ENCODE measurements at regions not wholly inside any gene's neighbourhood (a gene's known extent, or its start where the extent isn't known, plus 50 kb on each side); places are given as distances from the start of the nearest gene placed in this dataset.

- DNase-seq (ENCODE audit: low spot score in 2 of 2), result no peak
- ATAC-seq, result no peak
- peaks cover 6% of the 10 kb centered on the region for H3K9me3 Mint-ChIP-seq
- H3K4me3 Mint-ChIP-seq, result no peak overlapping the region
- H3K36me3 Mint-ChIP-seq, result no peaks in the 10 kb centered on the region
- no peaks in the 10 kb centered on the region for H3K4me1 Mint-ChIP-seq
- H3K27ac Mint-ChIP-seq, result no peak overlapping the region
These were observed 55.3 kb upstream of the NOL4 start for GRCh38 chr18:34280000-34280399.

GRCh38 chr18:34280653-34281052 is 55.9 kb upstream of the NOL4 start:
- Mint-ChIP-seq H3K9me3 (peaks cover 6% of the 10 kb centered on the region), H3K4me3 (no peak overlapping the region), H3K36me3 (no peaks in the 10 kb centered on the region), H3K4me1 (no peaks in the 10 kb centered on the region), H3K27ac (no peak overlapping the region)
- DNase-seq (ENCODE audit: low spot score in 2 of 2), result no peak
- ATAC-seq, result no peak

GRCh38 chr18:34281290-34281689 is 56.6 kb upstream of the NOL4 start:
- Mint-ChIP-seq H3K4me1 (no peaks in the 10 kb centered on the region), H3K9me3 (peaks cover 7% of the 10 kb centered on the region), H3K4me3 (no peak overlapping the region), H3K36me3 (no peaks in the 10 kb centered on the region), H3K27ac (no peak overlapping the region)
- ATAC-seq (no peak), DNase-seq (ENCODE audit: low spot score in 2 of 2) (no peak)

GRCh38 chr18:34281722-34282121 is 57.0 kb upstream of the NOL4 start:
- DNase-seq (ENCODE audit: low spot score in 2 of 2), result no peak
- no peak for ATAC-seq
- no peak overlapping the region for H3K27ac Mint-ChIP-seq
- no peaks in the 10 kb centered on the region for H3K36me3 Mint-ChIP-seq
- H3K4me3 Mint-ChIP-seq, result no peak overlapping the region
- H3K4me1 Mint-ChIP-seq, result no peaks in the 10 kb centered on the region
- H3K9me3 Mint-ChIP-seq, result peaks cover 11% of the 10 kb centered on the region

- DNase-seq (ENCODE audit: low spot score in 2 of 2), result no peak
- Mint-ChIP-seq H3K36me3 (no peaks in the 10 kb centered on the region), H3K4me3 (no peak overlapping the region), H3K4me1 (no peaks in the 10 kb centered on the region), H3K9me3 (peaks cover 20% of the 10 kb centered on the region), H3K27ac (no peak overlapping the region)
- no peak for ATAC-seq
These were observed 58.8 kb upstream of the NOL4 start for GRCh38 chr18:34283506-34283905.

GRCh38 chr18:34287825-34288224 is 63.1 kb upstream of the NOL4 start:
- Mint-ChIP-seq H3K27ac (no peak overlapping the region), H3K9me3 (peaks cover 27% of the 10 kb centered on the region)

DNA sequence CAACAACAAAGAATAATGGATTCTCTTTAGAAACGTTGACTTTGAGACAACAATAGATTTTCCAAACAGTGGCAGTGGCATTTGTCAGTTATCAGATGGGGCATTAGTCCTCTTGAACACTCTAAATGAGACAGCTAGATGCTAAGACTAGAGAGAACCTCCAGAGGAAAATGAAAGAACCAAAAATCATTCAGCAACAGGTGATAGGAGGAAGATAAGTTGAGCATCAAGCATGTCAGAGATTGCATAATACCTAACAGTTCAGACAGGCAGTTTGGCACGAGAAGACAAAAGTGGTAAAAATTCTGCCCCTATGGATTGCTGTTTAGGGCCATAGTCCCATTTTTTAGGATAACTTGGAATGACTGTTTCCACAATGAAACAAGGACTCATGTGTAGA is 67.9 kb upstream of the NOL4 start:
- Mint-ChIP-seq H3K4me3 (no peak overlapping the region), H3K27ac (no peak overlapping the region), H3K4me1 (no peaks in the 10 kb centered on the region), H3K36me3 (no peaks in the 10 kb centered on the region), H3K9me3 (peaks cover 25% of the 10 kb centered on the region)
- DNase-seq (ENCODE audit: low spot score in 2 of 2) (no peak), ATAC-seq (no peak)

More at GRCh38 chr18:34287825-34288224, 63.1 kb upstream of the NOL4 start:
- H3K4me1 Mint-ChIP-seq, result no peaks in the 10 kb centered on the region
- H3K36me3 Mint-ChIP-seq, result no peaks in the 10 kb centered on the region
- ATAC-seq (no peak), DNase-seq (ENCODE audit: low spot score in 2 of 2) (no peak)
- H3K4me3 Mint-ChIP-seq, result no peak overlapping the region

GRCh38 chr18:34297287-34297686 is 72.6 kb upstream of the NOL4 start:
- DNase-seq (ENCODE audit: low spot score in 2 of 2) (no peak), ATAC-seq (no peak)
- H3K9me3 Mint-ChIP-seq, result peaks cover 8% of the 10 kb centered on the region
- no peaks in the 10 kb centered on the region for H3K36me3 Mint-ChIP-seq
- H3K27ac Mint-ChIP-seq, result no peak overlapping the region
- no peaks in the 10 kb centered on the region for H3K4me1 Mint-ChIP-seq
- no peak overlapping the region for H3K4me3 Mint-ChIP-seq

DNA sequence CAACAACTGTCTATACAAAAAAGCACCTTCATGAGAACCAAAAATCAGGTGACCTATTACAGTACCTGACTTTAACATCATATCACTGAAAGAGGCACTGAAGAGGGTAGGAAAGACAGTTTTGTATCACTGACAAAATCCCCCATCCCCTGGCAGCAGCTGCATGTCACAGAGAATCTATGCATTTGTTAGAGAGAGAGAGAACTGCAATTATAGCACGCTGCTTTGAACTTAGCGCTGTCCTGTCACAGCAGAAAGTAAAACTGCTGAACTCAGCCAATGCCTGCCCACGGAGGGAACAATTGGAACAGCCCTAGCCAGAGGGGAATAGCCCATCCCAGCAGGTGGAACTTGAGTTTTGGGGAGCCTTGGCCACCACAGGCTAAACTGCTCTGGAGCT is 75.1 kb upstream of the NOL4 start:
- no peaks in the 10 kb centered on the region for H3K36me3 Mint-ChIP-seq
- H3K27ac Mint-ChIP-seq, result no peak overlapping the region
- DNase-seq (ENCODE audit: low spot score in 2 of 2) (no peak), ATAC-seq (no peak)
- peaks cover 21% of the 10 kb centered on the region for H3K9me3 Mint-ChIP-seq
- no peaks in the 10 kb centered on the region for H3K4me1 Mint-ChIP-seq
- H3K4me3 Mint-ChIP-seq, result no peak overlapping the region

GRCh38 chr18:34311468-34311867 is 86.8 kb upstream of the NOL4 start:
- DNase-seq (ENCODE audit: low spot score in 2 of 2), result no peak
- Mint-ChIP-seq H3K4me1 (no peaks in the 10 kb centered on the region), H3K4me3 (no peak overlapping the region)

DNA sequence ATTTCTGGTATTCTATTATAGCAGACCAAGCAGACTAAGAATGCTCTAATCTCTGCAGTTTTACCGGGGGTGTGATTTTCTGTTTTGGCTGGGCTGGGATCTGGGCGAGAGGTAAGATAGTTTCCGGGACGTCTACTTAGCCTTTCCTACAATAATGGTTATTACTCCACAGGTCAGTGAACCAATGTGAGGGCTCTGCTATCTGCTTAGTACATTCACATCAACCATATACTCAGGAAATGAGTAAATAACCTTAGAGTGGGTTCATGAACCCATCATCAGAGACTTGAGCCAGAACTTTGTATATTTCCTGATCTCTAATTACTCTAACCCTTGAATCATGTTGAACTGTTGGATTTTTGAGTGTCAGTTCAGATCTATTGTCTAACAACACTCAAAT is 90.1 kb upstream of the NOL4 start:
- no peak overlapping the region for H3K4me3 Mint-ChIP-seq
- no peak for ATAC-seq
- peaks cover 9% of the 10 kb centered on the region for H3K9me3 Mint-ChIP-seq
- no peaks in the 10 kb centered on the region for H3K4me1 Mint-ChIP-seq
- H3K27ac Mint-ChIP-seq, result no peak overlapping the region
- no peak for DNase-seq (ENCODE audit: low spot score in 2 of 2)
- no peaks in the 10 kb centered on the region for H3K36me3 Mint-ChIP-seq

More at GRCh38 chr18:34311468-34311867, 86.8 kb upstream of the NOL4 start:
- no peaks in the 10 kb centered on the region for H3K36me3 Mint-ChIP-seq
- no peak for ATAC-seq
- peaks cover 11% of the 10 kb centered on the region for H3K9me3 Mint-ChIP-seq
- no peak overlapping the region for H3K27ac Mint-ChIP-seq

- Mint-ChIP-seq H3K27ac (no peak overlapping the region), H3K4me3 (no peak overlapping the region), H3K4me1 (no peaks in the 10 kb centered on the region), H3K9me3 (peaks cover 9% of the 10 kb centered on the region), H3K36me3 (no peaks in the 10 kb centered on the region)
- DNase-seq (ENCODE audit: low spot score in 2 of 2), result no peak
- no peak for ATAC-seq
These were observed 91.1 kb upstream of the NOL4 start for GRCh38 chr18:34315591-34316352.

DNA sequence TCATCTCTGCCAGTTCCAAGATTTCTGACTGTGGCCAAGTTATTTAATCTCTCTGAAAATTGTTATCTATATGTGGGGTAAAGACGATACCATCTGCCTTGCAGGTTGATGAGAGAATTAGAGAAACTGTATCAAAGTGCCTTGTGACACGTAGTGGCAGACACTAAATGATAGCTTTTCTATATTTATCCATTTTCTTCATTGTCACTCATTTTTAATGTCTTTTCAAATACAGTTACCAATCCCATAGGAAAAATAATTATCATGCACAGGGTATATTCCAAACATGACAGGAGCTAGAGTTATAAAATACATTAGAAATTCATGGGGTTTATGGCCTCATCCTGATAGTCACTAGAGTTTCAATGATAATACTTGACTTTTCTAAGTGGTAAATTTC is 95.6 kb upstream of the NOL4 start:
- no peaks in the 10 kb centered on the region for H3K4me1 Mint-ChIP-seq
- no peak overlapping the region for H3K4me3 Mint-ChIP-seq
- no peak overlapping the region for H3K27ac Mint-ChIP-seq
- DNase-seq (ENCODE audit: low spot score in 2 of 2), result no peak
- no peaks in the 10 kb centered on the region for H3K36me3 Mint-ChIP-seq
- peaks cover 6% of the 10 kb centered on the region for H3K9me3 Mint-ChIP-seq
- no peak for ATAC-seq

- no peaks in the 10 kb centered on the region for H3K4me1 Mint-ChIP-seq
These were observed 96.4 kb upstream of the NOL4 start for GRCh38 chr18:34321066-34321465.

GRCh38 chr18:34322365-34323289 is 97.9 kb upstream of the NOL4 start:
- H3K4me3 Mint-ChIP-seq, result no peak overlapping the region
- no peaks in the 10 kb centered on the region for H3K36me3 Mint-ChIP-seq
- DNase-seq (ENCODE audit: low spot score in 2 of 2) (no peak), ATAC-seq (no peak)
- H3K27ac Mint-ChIP-seq, result no peak overlapping the region
- peaks cover 8% of the 10 kb centered on the region for H3K9me3 Mint-ChIP-seq
- no peaks in the 10 kb centered on the region for H3K4me1 Mint-ChIP-seq

More at GRCh38 chr18:34321066-34321465, 96.4 kb upstream of the NOL4 start:
- ATAC-seq, result no peak
- DNase-seq (ENCODE audit: low spot score in 2 of 2), result no peak
- Mint-ChIP-seq H3K4me3 (no peak overlapping the region), H3K27ac (no peak overlapping the region), H3K36me3 (no peaks in the 10 kb centered on the region), H3K9me3 (peaks cover 12% of the 10 kb centered on the region)

GRCh38 chr18:34329840-34330239 is 105.1 kb upstream of the NOL4 start:
- H3K27ac Mint-ChIP-seq, result no peak overlapping the region
- no peaks in the 10 kb centered on the region for H3K36me3 Mint-ChIP-seq
- peaks cover 10% of the 10 kb centered on the region for H3K9me3 Mint-ChIP-seq
- no peak for DNase-seq (ENCODE audit: low spot score in 2 of 2)
- no peak overlapping the region for H3K4me3 Mint-ChIP-seq
- ATAC-seq, result no peak
- H3K4me1 Mint-ChIP-seq, result no peaks in the 10 kb centered on the region

Data from stimulated activated effector memory CD8-positive, alpha-beta T cell treated with anti-CD3 and anti-CD28 coated beads, Interleukin-12 subunit alpha, Interleukin-12 subunit beta, amount 100 ng/mL, for 72 hours (primary cell).